Stomach (tissue), 8 donors: ENCODE measurements at regions not wholly inside any gene's neighbourhood (a gene's known extent, or its start where the extent isn't known, plus 50 kb on each side); places are given as distances from the start of the nearest gene placed in this dataset.

Experiments used
- DNase-seq, 2 donors: peaks; one replicate each; pipeline versions ENCODE4 v3.0.0 to v3.0.0-alpha.2; 2013 to 2019
- H3K27ac ChIP-seq, 5 donors: fragments of 200-600 bp in 4 of 5; sonication (generic) in 4 of 5; one replicate each; pipeline ENCODE4 v1.5.1; 2013 to 2019; ENCODE audit warnings: mild to moderate bottlenecking in 1 of 5, moderate library complexity in 1 of 5
- H3K27me3 ChIP-seq, 3 donors: fragments of 200-600 bp; sonication (generic); one replicate each; pipeline ENCODE4 v1.5.1; 2017 to 2019; ENCODE audit warnings: mixed run types in 1 of 3
- H3K36me3 ChIP-seq, 4 donors: fragments of 200-600 bp; sonication (generic); 1 replicate in 3 of 4; 2 replicates in 1 of 4; pipeline ENCODE4 v1.5.1; 2016 to 2019
- H3K4me1 ChIP-seq, 4 donors: fragments of 200-600 bp; sonication (generic); one replicate each; pipeline ENCODE4 v1.5.1; 2016 to 2019
- H3K4me3 ChIP-seq, 4 donors: fragments of 200-600 bp; sonication (generic) in 3 of 4; one replicate each; pipeline ENCODE4 v1.5.1; 2016 to 2019; ENCODE audit warnings: mild to moderate bottlenecking in 1 of 4
- H3K9me3 ChIP-seq, 4 donors: fragments of 200-600 bp; sonication (generic); one replicate each; pipeline ENCODE4 v1.5.1; 2016 to 2019
- CTCF ChIP-seq, 7 experiments: fragments of 450-650 bp in 4 of 7; fragments of 200-600 bp in 3 of 7; sonication (generic) in 3 of 7; IDR thresholded peaks; one replicate each; pipeline ENCODE4 v1.5.1; 2016 to 2019; ENCODE audit warnings: antibody characterized with exemption in 7 of 7, control low read depth in 2 of 7, mild to moderate bottlenecking in 1 of 7
- EP300 ChIP-seq: sonication (generic); formaldehyde crosslinking; IDR thresholded peaks from one replicate; pipeline ENCODE4 v1.6.1; 2017; ENCODE audit warnings: antibody characterized with exemption
- POLR2A ChIP-seq, 4 donors: fragments of 450-650 bp; IDR thresholded peaks; one replicate each; pipeline ENCODE4 v1.6.1; 2016; ENCODE audit warnings: antibody characterized with exemption in 4 of 4, control low read depth in 2 of 4, mild to moderate bottlenecking in 1 of 4, moderate library complexity in 1 of 4
- POLR2AphosphoS5 ChIP-seq, 3 donors: sonication (generic); formaldehyde crosslinking; IDR thresholded peaks; one replicate each; pipeline ENCODE4 v1.6.1; 2016; ENCODE audit warnings: antibody characterized with exemption in 3 of 3
- WGBS, 5 donors: extraction: QIAGEN DNeasy Blood & Tissue Kit in 3 of 5; methylation state at CpG; one replicate each; pipeline versions ENCODE4 v1.1.5 to v1.1.7; 2013 to 2018; 5-methylcytosine and 5-hydroxymethylcytosine counted together
- intact Hi-C: fragments of 100-400 bp; cut with DNase I; formaldehyde crosslinking; loops from one replicate; pipeline ENCODE4 v1.15.1; 2023; ENCODE audit warnings: low total_unique reads
- donor health status: healthy with polysubstance abuse.
- donor health status: Bipolar disorder and iron deficiency.
- donor health status: healthy.

GRCh38 chr15:23897531-23897930, 210.4 kb upstream of the NDN start:
- Histone ChIP-seq H3K4me3 (peak overlapping the region in 1 of 4 donors; percentile 20), H3K27me3 (no peaks in the 10 kb centered on the region), H3K36me3 (no peaks in the 10 kb centered on the region), H3K27ac (no peak overlapping the region), H3K4me1 (no peaks in the 10 kb centered on the region), H3K9me3 (peaks cover 0 to 9% (median 2%) of the 10 kb centered on the region in 4 donors)
- peak in 1 of 2 donors; percentile 50 for DNase-seq
- no peak for TF ChIP-seq CTCF (IDR thresholded peaks at IDR 0.05)
- no peak for TF ChIP-seq EP300
- TF ChIP-seq POLR2AphosphoS5 (IDR thresholded peaks at IDR 0.05), result no peak
- no peak for TF ChIP-seq POLR2A (IDR thresholded peaks at IDR 0.05)
- intact Hi-C loops, result no loop called here
- 32 to 50% (median 43%) methylated on average over 17 to 24 of the region's 24 CpGs for WGBS, 5 donors

- intact Hi-C loops, result no loop called here
- Histone ChIP-seq H3K4me1 (no peaks in the 10 kb centered on the region), H3K4me3 (no peak overlapping the region), H3K27me3 (peaks cover 0 to 5% (median 0%) of the 10 kb centered on the region in 3 donors), H3K36me3 (no peaks in the 10 kb centered on the region), H3K27ac (no peak overlapping the region), H3K9me3 (peaks cover 0 to 7% (median 2%) of the 10 kb centered on the region in 4 donors)
- TF ChIP-seq CTCF (IDR thresholded peaks at IDR 0.05), result no peak
- TF ChIP-seq POLR2A (IDR thresholded peaks at IDR 0.05), result no peak
- no peak for TF ChIP-seq POLR2AphosphoS5 (IDR thresholded peaks at IDR 0.05)
- no peak for TF ChIP-seq EP300
- no peak for DNase-seq
- WGBS, 5 donors, result 20 to 51% (median 45%) methylated on average over 2 of the region's 2 CpGs
These were observed 222.9 kb upstream of the NDN start for GRCh38 chr15:23910030-23910429.

GRCh38 chr15:23912191-23912590, 225.1 kb upstream of the NDN start:
- Histone ChIP-seq H3K4me1 (no peaks in the 10 kb centered on the region), H3K4me3 (no peak overlapping the region), H3K27ac (no peak overlapping the region), H3K36me3 (no peaks in the 10 kb centered on the region), H3K27me3 (peaks cover 0 to 5% (median 0%) of the 10 kb centered on the region in 3 donors), H3K9me3 (peaks cover 0 to 4% (median 0%) of the 10 kb centered on the region in 4 donors)
- no peak for TF ChIP-seq EP300
- TF ChIP-seq POLR2AphosphoS5 (IDR thresholded peaks at IDR 0.05), result no peak
- peak in 1 of 2 donors; percentile 25 for DNase-seq
- intact Hi-C loops, result no loop called here
- 25 to 44% (median 29%) methylated on average over 8 to 12 of the region's 12 CpGs for WGBS, 5 donors

GRCh38 chr15:23913081-23913480, 226.0 kb upstream of the NDN start:
- no peak for TF ChIP-seq EP300
- TF ChIP-seq POLR2A (IDR thresholded peaks at IDR 0.05), result no peak
- no peak for TF ChIP-seq POLR2AphosphoS5 (IDR thresholded peaks at IDR 0.05)
- TF ChIP-seq CTCF (IDR thresholded peaks at IDR 0.05), result no peak
- 65 to 71% (median 66%) methylated on average over 5 of the region's 5 CpGs for WGBS, 5 donors
- DNase-seq, result no peak
- intact Hi-C loops, result no loop called here
- no peaks in the 10 kb centered on the region for H3K36me3 ChIP-seq
- H3K27me3 ChIP-seq, result peaks cover 0 to 5% (median 0%) of the 10 kb centered on the region in 3 donors
- no peak overlapping the region for H3K27ac ChIP-seq
- no peak overlapping the region for H3K4me3 ChIP-seq
- no peaks in the 10 kb centered on the region for H3K4me1 ChIP-seq
- no peaks in the 10 kb centered on the region for H3K9me3 ChIP-seq

- no peak for DNase-seq
- Histone ChIP-seq H3K36me3 (no peaks in the 10 kb centered on the region), H3K4me1 (no peaks in the 10 kb centered on the region), H3K27me3 (peaks cover 0 to 5% (median 0%) of the 10 kb centered on the region in 3 donors), H3K9me3 (no peaks in the 10 kb centered on the region), H3K27ac (no peak overlapping the region), H3K4me3 (no peak overlapping the region)
- TF ChIP-seq POLR2A (IDR thresholded peaks at IDR 0.05) (no peak), EP300 (no peak), CTCF (IDR thresholded peaks at IDR 0.05) (no peak), POLR2AphosphoS5 (IDR thresholded peaks at IDR 0.05) (no peak)
- intact Hi-C loops, result no loop called here
- 62 to 81% (median 75%) methylated on average over 1 of the region's 1 CpG for WGBS, 5 donors
These were observed 226.5 kb upstream of the NDN start for GRCh38 chr15:23913635-23914034.
